22Rv1 (cell line): ENCODE measurements at regions not wholly inside any gene's neighbourhood (a gene's known extent, or its start where the extent isn't known, plus 50 kb on each side); places are given as distances from the start of the nearest gene placed in this dataset.
A peak's percentile ranks its signal among the peaks of the same experiment; 100 is the strongest.
"Not testable (repeated sequence)": the region's sequence is repeated elsewhere in the genome, so short reads cannot be mapped to it uniquely, and the experiment has no call there.

Source experiments
- H3K27ac ChIP-seq: fragments of 450-650 bp; 2 replicates; pipeline ENCODE4 v1.5.1; 2017
- ZFX ChIP-seq: fragments of 450-650 bp; IDR thresholded peaks from 2 replicates; pipeline ENCODE4 v1.6.1; 2017; ENCODE audit warnings: antibody characterized with exemption, borderline replicate concordance
- TF ChIP-seq, protein P1 (sequence below): fragments of 450-650 bp; IDR thresholded peaks from 2 replicates; pipeline ENCODE4 v1.5.1; 2017; ENCODE audit warnings: mild to moderate bottlenecking

DNA sequence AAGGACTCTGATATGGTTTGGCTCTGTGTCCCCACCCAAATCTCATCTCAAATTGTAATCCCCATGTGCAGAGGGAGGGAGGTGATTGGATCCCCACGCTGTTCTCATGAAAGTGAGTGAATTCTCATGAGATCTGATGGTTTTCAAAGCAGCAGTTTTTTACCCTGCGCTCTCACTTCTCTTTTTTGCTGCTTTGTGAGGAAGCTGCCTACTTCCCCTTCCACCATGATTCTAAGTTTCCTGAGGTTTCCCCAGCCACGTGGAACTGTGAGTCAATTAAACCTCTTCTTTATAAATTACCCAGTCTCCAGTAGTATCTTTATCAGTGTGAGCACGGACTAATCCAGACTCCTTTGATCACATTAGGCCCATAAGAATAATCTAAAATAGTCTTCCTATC lies 719.7 kb upstream of the CDH8 start:
- no peak for TF ChIP-seq ZFX
- TF ChIP-seq, protein P1, sequence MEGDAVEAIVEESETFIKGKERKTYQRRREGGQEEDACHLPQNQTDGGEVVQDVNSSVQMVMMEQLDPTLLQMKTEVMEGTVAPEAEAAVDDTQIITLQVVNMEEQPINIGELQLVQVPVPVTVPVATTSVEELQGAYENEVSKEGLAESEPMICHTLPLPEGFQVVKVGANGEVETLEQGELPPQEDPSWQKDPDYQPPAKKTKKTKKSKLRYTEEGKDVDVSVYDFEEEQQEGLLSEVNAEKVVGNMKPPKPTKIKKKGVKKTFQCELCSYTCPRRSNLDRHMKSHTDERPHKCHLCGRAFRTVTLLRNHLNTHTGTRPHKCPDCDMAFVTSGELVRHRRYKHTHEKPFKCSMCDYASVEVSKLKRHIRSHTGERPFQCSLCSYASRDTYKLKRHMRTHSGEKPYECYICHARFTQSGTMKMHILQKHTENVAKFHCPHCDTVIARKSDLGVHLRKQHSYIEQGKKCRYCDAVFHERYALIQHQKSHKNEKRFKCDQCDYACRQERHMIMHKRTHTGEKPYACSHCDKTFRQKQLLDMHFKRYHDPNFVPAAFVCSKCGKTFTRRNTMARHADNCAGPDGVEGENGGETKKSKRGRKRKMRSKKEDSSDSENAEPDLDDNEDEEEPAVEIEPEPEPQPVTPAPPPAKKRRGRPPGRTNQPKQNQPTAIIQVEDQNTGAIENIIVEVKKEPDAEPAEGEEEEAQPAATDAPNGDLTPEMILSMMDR, result no peak
- no peak overlapping the region for H3K27ac ChIP-seq

DNA sequence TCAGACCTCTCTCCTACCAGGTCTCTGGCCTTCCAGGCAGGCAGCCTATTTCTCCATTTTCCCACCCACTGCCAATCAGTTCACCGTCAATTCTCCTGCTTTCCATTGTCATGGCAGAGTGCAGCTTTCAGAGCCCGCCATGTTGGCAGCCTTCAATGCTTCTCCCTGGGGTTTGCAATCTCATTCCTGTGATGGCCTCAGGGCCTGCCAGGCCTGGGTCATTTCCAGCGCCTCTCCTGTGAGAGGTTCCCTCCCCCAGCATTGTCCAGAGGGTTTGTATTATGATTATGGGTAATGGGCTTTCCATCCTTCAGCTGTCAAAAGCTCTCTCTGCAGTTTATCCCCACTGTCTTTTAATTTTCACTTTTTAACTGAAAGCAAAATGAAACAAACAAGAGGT lies 716.6 kb upstream of the CDH8 start:
- TF ChIP-seq ZFX, result no peak
- TF ChIP-seq, protein P1, result no peak
- no peak overlapping the region for H3K27ac ChIP-seq

DNA sequence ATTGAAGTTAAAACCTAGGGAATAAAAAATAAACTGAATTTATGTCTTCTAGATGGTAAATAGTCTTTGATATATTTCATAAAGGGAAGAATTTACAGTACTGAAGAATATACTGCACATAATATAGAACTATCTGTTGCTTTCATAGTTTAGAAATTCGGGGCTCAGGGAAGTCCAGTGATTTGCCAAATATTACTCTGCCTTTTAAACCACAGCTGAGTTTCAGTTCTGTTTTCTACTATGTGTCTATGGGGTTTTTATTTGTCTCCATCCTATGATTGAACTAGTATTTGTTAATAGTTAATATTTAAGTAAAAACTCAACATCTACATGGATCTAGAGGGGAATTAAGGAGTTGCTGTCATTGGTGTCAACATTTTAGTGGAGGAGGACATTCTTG lies 715.0 kb upstream of the CDH8 start:
- no peak for TF ChIP-seq ZFX
- TF ChIP-seq, protein P1, result no peak
- H3K27ac ChIP-seq, result no peak overlapping the region

DNA sequence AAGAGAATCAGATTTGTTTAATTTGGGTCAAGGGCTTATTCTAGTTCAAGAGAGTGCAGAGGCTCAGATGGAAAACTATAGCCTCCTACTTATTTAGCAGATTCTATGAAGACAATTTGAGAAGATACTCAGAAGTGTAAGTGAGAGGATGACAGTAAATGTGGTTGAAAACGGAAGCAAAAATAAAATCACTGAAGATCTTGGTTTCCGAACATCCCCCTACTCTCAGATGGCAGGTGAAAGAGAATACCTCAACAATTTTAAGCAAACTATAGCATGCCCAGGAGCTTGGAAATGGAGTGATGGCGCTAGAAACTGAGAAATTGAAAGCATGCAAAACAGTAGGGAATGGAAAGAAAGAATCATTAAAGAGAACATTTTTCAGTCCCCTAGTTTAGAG lies 705.5 kb upstream of the CDH8 start:
- no peak for TF ChIP-seq ZFX
- TF ChIP-seq, protein P1, result no peak
- H3K27ac ChIP-seq, result no peak overlapping the region

DNA sequence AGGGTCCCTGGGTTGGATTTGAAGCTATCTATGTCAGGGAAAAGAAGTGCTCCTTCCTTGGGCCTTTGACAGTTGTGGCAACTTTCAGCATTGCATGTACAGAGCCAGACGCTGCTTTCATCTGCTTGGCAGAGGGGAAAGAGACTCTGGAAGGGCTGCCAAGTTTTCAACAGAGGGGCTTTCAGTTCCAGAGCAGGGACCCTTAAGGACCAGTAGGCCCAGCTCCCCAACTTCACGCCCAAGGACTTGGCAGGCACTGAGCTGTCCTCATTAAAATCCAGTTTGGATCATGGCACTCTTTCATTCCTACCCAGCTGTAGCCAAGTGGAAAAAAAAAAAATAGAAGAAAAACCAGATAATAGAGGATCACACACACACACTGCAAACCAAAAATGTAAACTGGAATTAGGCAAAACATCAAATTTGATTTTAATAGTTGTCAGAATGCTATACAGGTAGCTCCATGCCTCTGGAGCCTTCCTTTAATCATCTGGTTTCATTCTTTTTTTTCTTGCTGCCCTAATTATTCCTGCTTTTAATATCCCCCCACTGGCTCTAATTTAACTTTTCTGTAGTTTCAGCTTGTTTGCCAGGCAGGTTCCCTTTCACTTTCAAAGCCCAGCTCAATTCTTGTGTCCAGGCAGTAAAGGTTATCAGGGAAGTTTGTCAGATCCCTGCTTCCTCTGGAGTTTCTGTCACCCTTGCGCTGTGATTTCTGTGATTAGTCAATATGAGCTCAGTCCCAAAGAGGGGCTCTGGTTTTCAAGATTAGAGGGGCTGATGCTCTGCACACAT lies 702.6 kb upstream of the CDH8 start:
- TF ChIP-seq ZFX, result no peak
- TF ChIP-seq, protein P1, result no peak
- H3K27ac ChIP-seq, result no peak overlapping the region

DNA sequence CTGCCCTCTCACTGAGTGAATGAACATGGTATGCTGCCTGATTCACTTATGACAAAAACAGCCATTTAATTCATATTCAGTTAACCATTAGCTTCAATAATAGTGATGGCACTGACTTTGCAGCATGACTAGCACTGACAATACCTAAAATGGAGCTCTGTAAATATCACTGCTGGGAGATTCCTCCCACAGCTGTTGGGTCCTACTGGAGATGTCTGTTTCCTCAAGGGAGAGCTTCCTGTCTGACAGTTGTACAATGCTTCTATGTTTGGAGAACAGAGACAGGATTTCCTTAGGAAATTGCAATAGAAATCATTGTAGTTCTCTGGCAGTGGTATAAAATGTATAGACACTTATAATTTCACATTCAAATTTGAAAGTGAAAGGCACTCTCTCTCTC lies 695.9 kb upstream of the CDH8 start:
- no peak for TF ChIP-seq ZFX
- TF ChIP-seq, protein P1, result no peak
- H3K27ac ChIP-seq, result no peak overlapping the region

DNA sequence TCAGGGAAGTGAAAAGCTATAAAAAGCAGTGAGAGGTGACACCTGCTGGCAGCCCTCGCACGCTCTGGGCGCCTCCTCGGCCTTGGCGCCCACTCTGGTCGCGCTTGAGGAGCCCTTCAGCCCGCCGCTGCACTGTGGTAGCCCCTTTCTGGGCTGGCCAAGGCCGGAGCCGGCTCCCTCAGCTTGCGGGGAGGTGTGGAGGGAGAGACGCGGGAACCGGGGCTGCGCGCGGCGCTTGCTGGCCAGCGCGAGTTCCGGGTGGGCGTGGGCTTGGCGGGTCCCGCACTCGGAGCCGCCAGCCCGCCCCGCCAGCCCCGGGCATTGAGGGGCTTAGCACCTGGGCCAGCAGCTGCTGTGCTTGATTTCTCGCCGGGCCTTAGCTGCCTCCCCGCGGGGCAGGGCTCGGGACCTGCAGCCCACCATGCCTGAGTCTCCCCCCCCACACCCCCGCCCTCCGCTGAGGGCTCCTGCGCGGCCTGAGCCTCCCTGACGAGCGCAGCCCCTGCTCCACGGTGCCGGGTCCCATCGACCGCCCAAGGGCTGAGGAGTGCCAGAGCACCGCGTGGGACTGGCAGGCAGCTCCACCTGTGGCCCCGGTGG lies 688.5 kb upstream of the CDH8 start:
- TF ChIP-seq, protein P1, result peak; percentile 55
- not testable (repeated sequence) for H3K27ac ChIP-seq
